ENCODE measurements at regions not wholly inside any gene's neighbourhood (a gene's known extent, or its start where the extent isn't known, plus 50 kb on each side); places are given as distances from the start of the nearest gene placed in this dataset.

GRCh38 chr4:81754169-81754568 lies 282.5 kb upstream of the RASGEF1B start:
- Histone ChIP-seq H4K20me1 (ENCODE audit: insufficient read depth, low read length) (no peaks in the 10 kb centered on the region), H3K9me3 (ENCODE audit: low read length) (no peaks in the 10 kb centered on the region), H3F3A (ENCODE audit: insufficient read depth, low read length) (no peaks in the 10 kb centered on the region), H3K4me2 (ENCODE audit: low read length) (no peak overlapping the region), H3K79me2 (ENCODE audit: insufficient read depth, low read length) (no peaks in the 10 kb centered on the region), H3K9me2 (ENCODE audit: low read depth, low read length) (no peaks in the 10 kb centered on the region), H2AFZ (ENCODE audit: low read length) (no peak overlapping the region), H3K27me3 (ENCODE audit: insufficient read depth, low read length) (no peaks in the 10 kb centered on the region), H3K9ac (ENCODE audit: low read length) (no peak overlapping the region), H3K36me3 (ENCODE audit: insufficient read depth, low read length) (no peaks in the 10 kb centered on the region), H3K4me3 (ENCODE audit: low read depth, low read length, poor library complexity, severe bottlenecking) (no peak overlapping the region), H3K4me1 (ENCODE audit: insufficient read depth, low read length, severe bottlenecking) (no peaks in the 10 kb centered on the region), H3K27ac (ENCODE audit: low read depth, low read length, poor library complexity, severe bottlenecking) (no peak overlapping the region)
- no peak for TF ChIP-seq EZH2 (IDR thresholded peaks at IDR 0.05; ENCODE audit: borderline replicate concordance, low read length)
- TF ChIP-seq, protein P1, sequence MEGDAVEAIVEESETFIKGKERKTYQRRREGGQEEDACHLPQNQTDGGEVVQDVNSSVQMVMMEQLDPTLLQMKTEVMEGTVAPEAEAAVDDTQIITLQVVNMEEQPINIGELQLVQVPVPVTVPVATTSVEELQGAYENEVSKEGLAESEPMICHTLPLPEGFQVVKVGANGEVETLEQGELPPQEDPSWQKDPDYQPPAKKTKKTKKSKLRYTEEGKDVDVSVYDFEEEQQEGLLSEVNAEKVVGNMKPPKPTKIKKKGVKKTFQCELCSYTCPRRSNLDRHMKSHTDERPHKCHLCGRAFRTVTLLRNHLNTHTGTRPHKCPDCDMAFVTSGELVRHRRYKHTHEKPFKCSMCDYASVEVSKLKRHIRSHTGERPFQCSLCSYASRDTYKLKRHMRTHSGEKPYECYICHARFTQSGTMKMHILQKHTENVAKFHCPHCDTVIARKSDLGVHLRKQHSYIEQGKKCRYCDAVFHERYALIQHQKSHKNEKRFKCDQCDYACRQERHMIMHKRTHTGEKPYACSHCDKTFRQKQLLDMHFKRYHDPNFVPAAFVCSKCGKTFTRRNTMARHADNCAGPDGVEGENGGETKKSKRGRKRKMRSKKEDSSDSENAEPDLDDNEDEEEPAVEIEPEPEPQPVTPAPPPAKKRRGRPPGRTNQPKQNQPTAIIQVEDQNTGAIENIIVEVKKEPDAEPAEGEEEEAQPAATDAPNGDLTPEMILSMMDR (IDR thresholded peaks at IDR 0.05; ENCODE audit: low read length), result no peak

GRCh38 chr4:81751531-81752289 lies 280.0 kb upstream of the RASGEF1B start:
- Histone ChIP-seq H3K4me1 (ENCODE audit: insufficient read depth, low read length, severe bottlenecking) (no peaks in the 10 kb centered on the region), H3F3A (ENCODE audit: insufficient read depth, low read length) (no peaks in the 10 kb centered on the region), H2AFZ (ENCODE audit: low read length) (no peak overlapping the region), H3K79me2 (ENCODE audit: insufficient read depth, low read length) (no peaks in the 10 kb centered on the region), H3K27ac (ENCODE audit: low read depth, low read length, poor library complexity, severe bottlenecking) (no peak overlapping the region), H3K9me2 (ENCODE audit: low read depth, low read length) (no peaks in the 10 kb centered on the region), H3K9ac (ENCODE audit: low read length) (no peak overlapping the region), H3K4me3 (ENCODE audit: low read depth, low read length, poor library complexity, severe bottlenecking) (no peak overlapping the region), H4K20me1 (ENCODE audit: insufficient read depth, low read length) (no peaks in the 10 kb centered on the region), H3K27me3 (ENCODE audit: insufficient read depth, low read length) (no peaks in the 10 kb centered on the region), H3K4me2 (ENCODE audit: low read length) (no peak overlapping the region), H3K9me3 (ENCODE audit: low read length) (no peaks in the 10 kb centered on the region), H3K36me3 (ENCODE audit: insufficient read depth, low read length) (no peaks in the 10 kb centered on the region)
- TF ChIP-seq, protein P1 (IDR thresholded peaks at IDR 0.05; ENCODE audit: low read length), result no peak
- TF ChIP-seq EZH2 (IDR thresholded peaks at IDR 0.05; ENCODE audit: borderline replicate concordance, low read length), result no peak

DNA sequence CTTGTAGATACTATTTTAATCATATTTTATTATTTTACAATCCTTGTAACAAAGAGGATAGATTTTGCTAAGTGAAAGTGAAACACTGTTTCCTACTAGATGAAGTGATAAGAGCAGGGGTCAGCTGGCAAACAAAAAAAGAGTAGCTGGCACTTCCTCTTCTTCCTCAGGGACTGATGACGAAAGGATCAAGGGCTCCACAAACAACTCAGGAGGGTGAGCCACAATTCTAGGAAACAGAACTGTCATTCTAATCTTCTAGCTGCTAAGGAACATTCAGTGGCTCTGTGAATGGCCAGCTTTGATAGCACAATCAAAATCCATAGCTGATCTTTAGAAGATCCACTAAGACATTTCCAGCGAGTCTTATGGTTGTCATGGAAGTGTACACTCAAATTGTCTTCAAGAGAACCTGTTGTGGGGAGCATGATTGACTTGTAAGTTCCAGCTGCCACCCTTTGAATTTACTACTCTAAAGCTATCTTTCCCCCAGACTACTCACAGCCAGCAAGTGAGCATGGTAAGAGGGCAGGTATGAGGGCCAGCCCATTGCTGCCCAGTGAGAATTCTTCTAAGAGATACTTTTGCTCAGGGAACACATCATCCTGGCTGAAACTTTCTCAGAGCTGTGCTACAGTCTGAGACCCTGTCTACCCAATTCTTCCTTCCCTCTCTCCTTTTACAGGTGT lies 275.7 kb upstream of the RASGEF1B start:
- no peaks in the 10 kb centered on the region for H3F3A ChIP-seq (ENCODE audit: insufficient read depth, low read length)
- no peak overlapping the region for H3K4me3 ChIP-seq (ENCODE audit: low read depth, low read length, poor library complexity, severe bottlenecking)
- no peaks in the 10 kb centered on the region for H3K9me2 ChIP-seq (ENCODE audit: low read depth, low read length)
- H3K79me2 ChIP-seq (ENCODE audit: insufficient read depth, low read length), result no peaks in the 10 kb centered on the region
- H3K4me2 ChIP-seq (ENCODE audit: low read length), result no peak overlapping the region
- H3K4me1 ChIP-seq (ENCODE audit: insufficient read depth, low read length, severe bottlenecking), result no peaks in the 10 kb centered on the region
- no peaks in the 10 kb centered on the region for H3K27me3 ChIP-seq (ENCODE audit: insufficient read depth, low read length)
- H3K9me3 ChIP-seq (ENCODE audit: low read length), result no peaks in the 10 kb centered on the region
- H3K27ac ChIP-seq (ENCODE audit: low read depth, low read length, poor library complexity, severe bottlenecking), result no peak overlapping the region
- H3K36me3 ChIP-seq (ENCODE audit: insufficient read depth, low read length), result no peaks in the 10 kb centered on the region
- no peak overlapping the region for H2AFZ ChIP-seq (ENCODE audit: low read length)
- no peak overlapping the region for H3K9ac ChIP-seq (ENCODE audit: low read length)
- no peaks in the 10 kb centered on the region for H4K20me1 ChIP-seq (ENCODE audit: insufficient read depth, low read length)
- TF ChIP-seq EZH2 (IDR thresholded peaks at IDR 0.05; ENCODE audit: borderline replicate concordance, low read length), result no peak
- TF ChIP-seq, protein P1 (IDR thresholded peaks at IDR 0.05; ENCODE audit: low read length), result no peak

Data from OCI-LY1 (cell line).